ENCODE measurements at regions not wholly inside any gene's neighbourhood (a gene's known extent, or its start where the extent isn't known, plus 50 kb on each side); places are given as distances from the start of the nearest gene placed in this dataset.

GRCh38 chr5:144015961-144016360 is 154.5 kb downstream of the YIPF5 start:
- TF ChIP-seq, protein P1, sequence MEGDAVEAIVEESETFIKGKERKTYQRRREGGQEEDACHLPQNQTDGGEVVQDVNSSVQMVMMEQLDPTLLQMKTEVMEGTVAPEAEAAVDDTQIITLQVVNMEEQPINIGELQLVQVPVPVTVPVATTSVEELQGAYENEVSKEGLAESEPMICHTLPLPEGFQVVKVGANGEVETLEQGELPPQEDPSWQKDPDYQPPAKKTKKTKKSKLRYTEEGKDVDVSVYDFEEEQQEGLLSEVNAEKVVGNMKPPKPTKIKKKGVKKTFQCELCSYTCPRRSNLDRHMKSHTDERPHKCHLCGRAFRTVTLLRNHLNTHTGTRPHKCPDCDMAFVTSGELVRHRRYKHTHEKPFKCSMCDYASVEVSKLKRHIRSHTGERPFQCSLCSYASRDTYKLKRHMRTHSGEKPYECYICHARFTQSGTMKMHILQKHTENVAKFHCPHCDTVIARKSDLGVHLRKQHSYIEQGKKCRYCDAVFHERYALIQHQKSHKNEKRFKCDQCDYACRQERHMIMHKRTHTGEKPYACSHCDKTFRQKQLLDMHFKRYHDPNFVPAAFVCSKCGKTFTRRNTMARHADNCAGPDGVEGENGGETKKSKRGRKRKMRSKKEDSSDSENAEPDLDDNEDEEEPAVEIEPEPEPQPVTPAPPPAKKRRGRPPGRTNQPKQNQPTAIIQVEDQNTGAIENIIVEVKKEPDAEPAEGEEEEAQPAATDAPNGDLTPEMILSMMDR (conservative IDR thresholded peaks at IDR 0.05 in 1 of 2, IDR thresholded peaks at IDR 0.05 in 1 of 2; ENCODE audit: extremely low read depth in 1 of 2, insufficient read depth in 1 of 2, low read depth in 1 of 2, low read length in 2 of 2) = no peak
- no peak for TF ChIP-seq EZH2 (IDR thresholded peaks at IDR 0.05; ENCODE audit: borderline replicate concordance, low read length)
